Neural progenitor cell (in vitro differentiated cells): ENCODE measurements at regions not wholly inside any gene's neighbourhood (a gene's known extent, or its start where the extent isn't known, plus 50 kb on each side); places are given as distances from the start of the nearest gene placed in this dataset.
A peak's percentile ranks its signal among the peaks of the same experiment; 100 is the strongest.

Experiments used
- DNase-seq: peaks from one replicate; pipeline ENCODE4 v3.0.0-alpha.2; 2016; ENCODE audit warnings: low spot score
- H2AFZ ChIP-seq: fragments of 200-600 bp; sonication (generic); replicated peaks from 2 replicates; pipeline ENCODE4 v1.6.1; 2016; ENCODE audit warnings: antibody characterized with exemption
- H3F3A ChIP-seq: fragments of 200-600 bp; sonication (generic); 2 replicates; pipeline ENCODE4 v1.6.1; 2016; ENCODE audit warnings: antibody characterized with exemption, low read depth
- H3K27ac ChIP-seq: fragments of 200-600 bp; sonication (generic); 2 replicates; pipeline ENCODE4 v1.5.1; 2016; ENCODE audit warnings: mild to moderate bottlenecking
- H3K27me3 ChIP-seq: fragments of 200-600 bp; sonication (generic); 2 replicates; pipeline ENCODE4 v1.6.1; 2016; ENCODE audit warnings: mild to moderate bottlenecking, moderate library complexity
- H3K36me3 ChIP-seq: fragments of 200-600 bp; sonication (generic); 2 replicates; pipeline ENCODE4 v1.5.1; 2016
- H3K4me1 ChIP-seq: fragments of 200-600 bp; sonication (generic); 2 replicates; pipeline ENCODE4 v1.6.1; 2016; ENCODE audit warnings: mixed run types
- H3K4me2 ChIP-seq: fragments of 200-600 bp; sonication (generic); 2 replicates; pipeline ENCODE4 v1.6.1; 2016
- H3K4me3 ChIP-seq: fragments of 200-600 bp; sonication (generic); 2 replicates; pipeline ENCODE4 v1.5.1; 2016
- H3K79me2 ChIP-seq: fragments of 200-600 bp; sonication (generic); 2 replicates; pipeline ENCODE4 v1.6.1; 2016; ENCODE audit warnings: low read depth
- H3K9ac ChIP-seq: fragments of 200-600 bp; sonication (generic); 2 replicates; pipeline ENCODE4 v1.6.1; 2016
- H3K9me3 ChIP-seq: fragments of 200-600 bp; sonication (generic); 2 replicates; pipeline ENCODE4 v1.5.1; 2016; ENCODE audit warnings: low read depth
- H4K20me1 ChIP-seq: fragments of 200-600 bp; sonication (generic); 2 replicates; pipeline ENCODE4 v1.6.1; 2016; ENCODE audit warnings: low read depth
- H3K27ac Mint-ChIP-seq: 3 replicates; pipeline ENCODE4 v1.8.0; 2021; ENCODE audit warnings: mixed read lengths
- H3K27me3 Mint-ChIP-seq: 2 replicates; pipeline ENCODE4 v1.8.0; 2022; ENCODE audit warnings: low read depth, mild to moderate bottlenecking, inconsistent platforms, moderate library complexity, mixed read lengths; ENCODE audit not compliant: insufficient read depth
- H3K36me3 Mint-ChIP-seq: 3 replicates; pipeline ENCODE4 v1.8.0; 2021; ENCODE audit warnings: mixed read lengths
- H3K4me1 Mint-ChIP-seq: 3 replicates; pipeline ENCODE4 v1.8.0; 2021; ENCODE audit warnings: mixed read lengths
- H3K4me3 Mint-ChIP-seq: 3 replicates; pipeline ENCODE4 v1.8.0; 2021; ENCODE audit warnings: mild to moderate bottlenecking, moderate library complexity, mixed read lengths
- H3K9me3 Mint-ChIP-seq: 3 replicates; pipeline ENCODE4 v1.8.0; 2020; ENCODE audit warnings: mixed read lengths
- EZH2 ChIP-seq: fragments of 200-600 bp; sonication (generic); IDR thresholded peaks from 2 replicates; pipeline ENCODE4 v1.6.1; 2017; ENCODE audit warnings: antibody characterized with exemption, mild to moderate bottlenecking, moderate library complexity
- EZH2phosphoT487 ChIP-seq: fragments of 200-600 bp; sonication (generic); IDR thresholded peaks from 2 replicates; pipeline ENCODE4 v1.6.1; 2017; ENCODE audit warnings: antibody characterized with exemption
- TF ChIP-seq, protein P1 (sequence below): fragments of 200-600 bp; sonication (generic); IDR thresholded peaks from 2 replicates; pipeline ENCODE4 v1.5.1; 2017; ENCODE audit warnings: antibody characterized with exemption, mild to moderate bottlenecking

DNA sequence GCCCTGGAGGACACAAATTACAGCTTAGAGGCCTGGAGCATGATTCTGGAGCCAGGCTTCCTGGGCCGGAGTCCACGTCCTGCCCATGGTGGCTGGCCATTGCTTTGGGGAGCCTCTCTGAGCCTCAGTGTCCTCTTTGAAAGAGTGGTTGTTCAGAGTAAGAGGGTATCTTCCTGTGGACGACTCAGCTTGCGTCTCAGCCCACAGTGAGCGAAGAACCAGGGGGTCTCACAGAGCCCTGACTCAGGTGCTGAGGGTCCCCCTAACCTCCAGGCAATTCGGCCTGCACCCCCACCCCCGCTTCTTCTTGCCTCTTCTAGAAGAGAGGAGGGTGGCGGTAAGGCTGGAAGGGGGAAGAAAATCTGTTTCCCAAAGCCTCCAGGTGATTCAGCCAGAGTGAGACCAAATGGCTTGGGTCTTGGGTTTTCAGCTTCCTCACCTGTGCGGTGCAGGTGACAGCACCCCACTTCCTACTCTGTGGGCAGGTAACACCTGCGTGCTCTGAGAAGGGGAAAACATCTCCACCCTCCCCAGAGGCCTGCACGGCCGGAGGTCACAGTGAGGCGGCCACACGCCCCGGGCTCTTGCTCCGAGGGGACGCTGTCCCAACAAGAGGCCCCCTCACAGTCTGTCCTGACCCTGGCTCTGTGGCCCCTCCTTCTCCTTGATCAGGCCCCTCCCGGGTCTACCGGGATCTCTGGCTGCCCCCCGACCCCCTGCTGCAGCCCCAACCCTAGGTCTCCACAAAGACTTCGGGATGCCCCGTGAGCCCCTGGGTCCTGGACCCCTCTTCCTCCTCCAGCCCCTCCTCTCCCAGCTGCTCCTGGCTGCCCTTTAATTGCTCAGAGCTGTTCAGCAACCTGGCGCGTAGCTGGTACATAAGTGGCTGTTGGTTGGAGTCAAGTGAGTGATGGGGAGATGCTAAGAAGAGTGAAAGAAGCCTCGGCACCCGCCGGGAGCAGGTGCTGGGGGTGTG, 119.2 kb downstream of the METRNL start:
- Histone ChIP-seq H3K4me3 (no peak overlapping the region), H3K36me3 (no peaks in the 10 kb centered on the region), H3K4me1 (no peaks in the 10 kb centered on the region), H3K27ac (no peak overlapping the region), H3K27me3 (no peaks in the 10 kb centered on the region), H4K20me1 (no peaks in the 10 kb centered on the region), H3K4me2 (no peak overlapping the region), H3K9ac (no peak overlapping the region), H3K9me3 (no peaks in the 10 kb centered on the region), H3K79me2 (no peaks in the 10 kb centered on the region), H2AFZ (no peak overlapping the region), H3F3A (no peaks in the 10 kb centered on the region)
- no peak overlapping the region for H3K27ac Mint-ChIP-seq
- H3K9me3 Mint-ChIP-seq: peaks cover 14% of the 10 kb centered on the region
- no peak for DNase-seq
- no peaks in the 10 kb centered on the region for H3K4me1 Mint-ChIP-seq
- peaks cover 17% of the 10 kb centered on the region for H3K27me3 Mint-ChIP-seq
- H3K36me3 Mint-ChIP-seq: no peaks in the 10 kb centered on the region
- H3K4me3 Mint-ChIP-seq: no peak overlapping the region
- TF ChIP-seq, protein P1, sequence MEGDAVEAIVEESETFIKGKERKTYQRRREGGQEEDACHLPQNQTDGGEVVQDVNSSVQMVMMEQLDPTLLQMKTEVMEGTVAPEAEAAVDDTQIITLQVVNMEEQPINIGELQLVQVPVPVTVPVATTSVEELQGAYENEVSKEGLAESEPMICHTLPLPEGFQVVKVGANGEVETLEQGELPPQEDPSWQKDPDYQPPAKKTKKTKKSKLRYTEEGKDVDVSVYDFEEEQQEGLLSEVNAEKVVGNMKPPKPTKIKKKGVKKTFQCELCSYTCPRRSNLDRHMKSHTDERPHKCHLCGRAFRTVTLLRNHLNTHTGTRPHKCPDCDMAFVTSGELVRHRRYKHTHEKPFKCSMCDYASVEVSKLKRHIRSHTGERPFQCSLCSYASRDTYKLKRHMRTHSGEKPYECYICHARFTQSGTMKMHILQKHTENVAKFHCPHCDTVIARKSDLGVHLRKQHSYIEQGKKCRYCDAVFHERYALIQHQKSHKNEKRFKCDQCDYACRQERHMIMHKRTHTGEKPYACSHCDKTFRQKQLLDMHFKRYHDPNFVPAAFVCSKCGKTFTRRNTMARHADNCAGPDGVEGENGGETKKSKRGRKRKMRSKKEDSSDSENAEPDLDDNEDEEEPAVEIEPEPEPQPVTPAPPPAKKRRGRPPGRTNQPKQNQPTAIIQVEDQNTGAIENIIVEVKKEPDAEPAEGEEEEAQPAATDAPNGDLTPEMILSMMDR: no peak
- TF ChIP-seq EZH2phosphoT487: no peak
- no peak for TF ChIP-seq EZH2

DNA sequence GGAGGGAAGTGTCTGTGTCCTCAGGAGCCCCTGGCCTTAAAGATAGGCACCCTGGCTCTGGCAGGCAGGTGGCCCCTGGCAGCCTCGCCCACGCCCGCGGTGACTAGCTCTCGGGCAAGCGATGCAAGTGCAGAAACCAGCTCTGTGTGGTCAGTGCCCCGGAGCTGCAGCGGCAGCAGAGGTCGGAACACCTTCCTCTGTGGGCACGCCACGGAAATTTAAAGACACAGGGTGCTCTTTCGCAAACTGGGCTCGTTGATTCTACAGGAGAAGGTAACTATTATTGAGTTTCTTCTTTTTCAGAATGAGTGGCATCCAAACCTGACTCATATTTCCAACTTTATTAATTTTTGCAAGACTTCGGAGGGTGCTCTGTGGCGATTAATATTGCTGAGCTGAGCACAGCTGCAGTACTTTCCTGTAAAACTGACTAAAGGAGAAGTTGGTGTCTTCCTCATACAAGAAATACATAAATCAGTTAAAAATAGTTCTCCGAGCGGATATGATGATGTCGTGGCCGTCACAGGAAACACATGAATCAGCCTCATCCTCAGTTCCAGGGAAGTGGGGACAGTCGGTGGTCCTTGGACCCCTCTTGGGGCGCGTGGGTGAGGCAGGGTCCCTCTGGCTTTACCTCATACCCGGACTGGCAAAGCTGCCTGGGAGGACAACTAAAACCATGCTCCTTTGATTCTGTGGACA, 120.2 kb downstream of the METRNL start:
- H3K4me3 Mint-ChIP-seq: no peak overlapping the region
- peaks cover 15% of the 10 kb centered on the region for H3K9me3 Mint-ChIP-seq
- peaks cover 2% of the 10 kb centered on the region for H3K4me1 Mint-ChIP-seq
- Histone ChIP-seq H3F3A (no peaks in the 10 kb centered on the region), H3K9me3 (no peaks in the 10 kb centered on the region), H3K4me2 (no peak overlapping the region), H2AFZ (no peak overlapping the region), H3K36me3 (no peaks in the 10 kb centered on the region), H3K79me2 (no peaks in the 10 kb centered on the region), H3K27me3 (no peaks in the 10 kb centered on the region), H4K20me1 (no peaks in the 10 kb centered on the region), H3K27ac (no peak overlapping the region), H3K9ac (no peak overlapping the region), H3K4me1 (no peaks in the 10 kb centered on the region), H3K4me3 (no peak overlapping the region)
- no peak for TF ChIP-seq EZH2
- no peak for TF ChIP-seq EZH2phosphoT487
- TF ChIP-seq, protein P1: no peak
- H3K36me3 Mint-ChIP-seq: peaks cover 4% of the 10 kb centered on the region
- DNase-seq: no peak
- peak overlapping the region; percentile 22 for H3K27ac Mint-ChIP-seq
- H3K27me3 Mint-ChIP-seq: peaks cover 19% of the 10 kb centered on the region

DNA sequence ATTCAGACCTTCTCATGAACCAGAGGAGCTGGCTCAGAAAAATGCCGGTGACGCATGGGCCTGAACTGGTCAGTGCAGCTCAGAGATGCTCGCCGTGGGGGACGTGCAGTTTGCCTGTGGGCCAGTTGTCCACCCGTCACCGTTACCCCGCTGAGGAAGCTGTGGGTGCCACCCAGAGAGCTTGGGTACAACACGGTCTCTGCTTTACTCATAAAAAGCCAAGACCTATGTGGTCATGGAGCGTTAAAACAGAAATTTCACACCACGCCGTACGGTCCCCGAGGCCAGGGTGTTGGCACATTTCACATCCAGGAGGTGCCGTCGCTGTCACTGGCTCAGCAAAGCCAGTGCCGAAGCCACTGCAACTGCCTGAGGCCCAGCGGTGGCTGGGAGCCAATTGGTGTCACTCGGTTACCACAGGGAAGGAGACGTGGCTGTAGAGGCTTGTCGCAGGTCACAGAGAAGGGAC, 120.9 kb downstream of the METRNL start:
- no peaks in the 10 kb centered on the region for H4K20me1 ChIP-seq
- H3K36me3 ChIP-seq: no peaks in the 10 kb centered on the region
- no peak overlapping the region for H3K4me2 ChIP-seq
- Mint-ChIP-seq H3K9me3 (peaks cover 15% of the 10 kb centered on the region), H3K27me3 (peaks cover 20% of the 10 kb centered on the region), H3K4me3 (no peak overlapping the region), H3K36me3 (peaks cover 4% of the 10 kb centered on the region), H3K27ac (no peak overlapping the region), H3K4me1 (peaks cover 2% of the 10 kb centered on the region)
- no peak overlapping the region for H3K27ac ChIP-seq
- no peaks in the 10 kb centered on the region for H3K27me3 ChIP-seq
- no peak overlapping the region for H2AFZ ChIP-seq
- TF ChIP-seq EZH2phosphoT487: no peak
- no peak for TF ChIP-seq EZH2
- TF ChIP-seq, protein P1: no peak
- no peak for DNase-seq
- H3F3A ChIP-seq: no peaks in the 10 kb centered on the region
- H3K9ac ChIP-seq: no peak overlapping the region
- H3K4me1 ChIP-seq: no peaks in the 10 kb centered on the region
- no peak overlapping the region for H3K4me3 ChIP-seq
- no peaks in the 10 kb centered on the region for H3K79me2 ChIP-seq
- no peaks in the 10 kb centered on the region for H3K9me3 ChIP-seq
